ENCODE measurements at regions not wholly inside any gene's neighbourhood (a gene's known extent, or its start where the extent isn't known, plus 50 kb on each side); places are given as distances from the start of the nearest gene placed in this dataset.

GRCh38 chrX:6904156-6904555 is 243.4 kb upstream of the STS start:
- no peak for DNase-seq

GRCh38 chrX:6898371-6898770 is 249.1 kb upstream of the STS start:
- no peak for DNase-seq

- no peak for DNase-seq
Observed at GRCh38 chrX:6891404-6891803, 256.1 kb upstream of the STS start.

GRCh38 chrX:6890544-6891261 is 256.8 kb upstream of the STS start:
- DNase-seq, result no peak

- no peak for DNase-seq
Observed at GRCh38 chrX:6885909-6886308, 261.6 kb upstream of the STS start.

- no peak for DNase-seq
Observed at GRCh38 chrX:6885396-6885795, 262.1 kb upstream of the STS start.

- no peak for DNase-seq
Observed at GRCh38 chrX:6861456-6861855, 286.1 kb upstream of the STS start.

GRCh38 chrX:6857749-6858148 is 289.8 kb upstream of the STS start:
- DNase-seq, result no peak

- DNase-seq, result no peak
Observed at GRCh38 chrX:6856471-6856870, 291.0 kb upstream of the STS start.

- no peak for DNase-seq
Observed at GRCh38 chrX:6852869-6853268, 294.6 kb upstream of the STS start.

- DNase-seq, result no peak
Observed at GRCh38 chrX:6852121-6852520, 295.4 kb upstream of the STS start.

GRCh38 chrX:6851140-6851539 is 296.4 kb upstream of the STS start:
- no peak for DNase-seq

GRCh38 chrX:6849716-6850414 is 297.6 kb upstream of the STS start:
- DNase-seq, result peak; percentile 13

- no peak for DNase-seq
Observed at GRCh38 chrX:6832619-6833018, 297.7 kb upstream of the VCX3A start.

GRCh38 chrX:6826856-6827255 is 291.9 kb upstream of the VCX3A start:
- no peak for DNase-seq

GRCh38 chrX:6821730-6822129 is 286.8 kb upstream of the VCX3A start:
- DNase-seq, result no peak

- peak; percentile 11 for DNase-seq
Observed at GRCh38 chrX:6813836-6814370, 279.0 kb upstream of the VCX3A start.

GRCh38 chrX:6812087-6812486 is 277.2 kb upstream of the VCX3A start:
- no peak for DNase-seq

GRCh38 chrX:6810776-6811175 is 275.9 kb upstream of the VCX3A start:
- no peak for DNase-seq

GRCh38 chrX:6803607-6804006 is 268.7 kb upstream of the VCX3A start:
- DNase-seq, result no peak

- no peak for DNase-seq
Observed at GRCh38 chrX:6793000-6793399, 258.1 kb upstream of the VCX3A start.

- no peak for DNase-seq
Observed at GRCh38 chrX:6783912-6784311, 249.0 kb upstream of the VCX3A start.

- no peak for DNase-seq
Observed at GRCh38 chrX:6782831-6783230, 247.9 kb upstream of the VCX3A start.

Measured in RPMI8226 (cell line).